ENCODE measurements at regions not wholly inside any gene's neighbourhood (a gene's known extent, or its start where the extent isn't known, plus 50 kb on each side); places are given as distances from the start of the nearest gene placed in this dataset.

- no peak for DNase-seq
Measured at GRCh38 chr1:56218023-56218422, 361.3 kb downstream of the PLPP3 start.

GRCh38 chr1:56216218-56216617 lies 363.1 kb downstream of the PLPP3 start:
- DNase-seq, result peak; percentile 58

DNA sequence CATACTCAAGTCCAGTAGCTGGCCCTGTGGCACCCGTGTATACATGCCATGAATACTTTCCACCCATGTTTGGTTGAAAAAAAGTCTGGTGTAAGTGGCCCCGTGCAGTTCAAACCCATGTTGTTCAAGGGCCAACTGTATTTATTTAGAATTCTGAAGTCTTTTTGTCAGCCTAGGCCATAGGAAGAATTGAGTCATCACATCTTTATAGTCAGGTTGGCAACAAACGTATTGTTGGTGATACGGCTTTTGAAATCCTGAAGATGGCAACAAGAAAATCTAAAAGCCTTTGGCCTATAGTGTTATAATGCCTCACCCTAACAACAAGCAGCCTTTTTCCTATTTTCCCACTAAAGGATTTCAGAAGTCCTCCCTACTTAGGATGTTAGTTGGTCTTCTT lies 363.6 kb downstream of the PLPP3 start:
- no peak for DNase-seq

- no peak for DNase-seq
Measured at GRCh38 chr1:56215086-56215485, 364.3 kb downstream of the PLPP3 start.

- no peak for DNase-seq
Measured at GRCh38 chr1:56213068-56213467, 366.3 kb downstream of the PLPP3 start.

DNA sequence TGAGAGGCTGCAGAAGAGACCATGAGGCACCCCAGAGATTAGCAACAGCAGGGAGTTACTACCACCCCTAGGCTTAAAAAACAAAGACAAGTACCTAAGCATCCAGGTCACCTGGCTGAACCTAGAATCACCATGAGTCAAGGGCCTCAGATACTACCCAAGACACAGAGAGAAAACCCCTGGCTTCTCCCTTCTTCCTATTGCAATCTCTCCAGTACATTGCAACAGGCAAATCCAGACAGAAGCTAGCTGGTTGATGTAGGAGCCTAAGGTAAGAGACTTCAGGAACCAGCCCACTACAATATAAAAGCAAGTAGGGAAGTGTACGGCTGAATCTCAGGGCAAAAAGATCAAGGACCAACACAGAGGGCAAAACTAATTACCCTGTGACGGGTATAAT lies 367.2 kb downstream of the PLPP3 start:
- DNase-seq, result no peak

- no peak for DNase-seq
Measured at GRCh38 chr1:56206391-56206790, 373.0 kb downstream of the PLPP3 start.

DNA sequence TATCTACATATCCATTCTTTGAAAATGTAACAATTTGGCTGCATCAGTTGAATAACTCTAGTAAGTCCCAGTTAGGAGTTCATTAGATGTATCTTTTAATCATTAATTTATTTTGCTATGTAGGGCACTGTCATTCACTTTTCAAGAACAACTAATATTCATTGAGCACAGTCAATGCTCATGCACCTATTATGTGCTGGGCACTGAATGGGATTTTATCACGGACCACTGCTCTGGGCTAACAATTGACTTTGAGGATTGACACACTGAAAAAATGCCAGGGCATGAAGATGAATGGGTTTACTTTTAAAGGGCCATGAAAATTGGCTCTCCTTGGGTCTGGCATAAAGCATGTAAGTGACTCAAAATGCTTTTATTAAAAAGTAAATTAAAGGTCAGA lies 375.2 kb downstream of the PLPP3 start:
- no peak for DNase-seq

DNA sequence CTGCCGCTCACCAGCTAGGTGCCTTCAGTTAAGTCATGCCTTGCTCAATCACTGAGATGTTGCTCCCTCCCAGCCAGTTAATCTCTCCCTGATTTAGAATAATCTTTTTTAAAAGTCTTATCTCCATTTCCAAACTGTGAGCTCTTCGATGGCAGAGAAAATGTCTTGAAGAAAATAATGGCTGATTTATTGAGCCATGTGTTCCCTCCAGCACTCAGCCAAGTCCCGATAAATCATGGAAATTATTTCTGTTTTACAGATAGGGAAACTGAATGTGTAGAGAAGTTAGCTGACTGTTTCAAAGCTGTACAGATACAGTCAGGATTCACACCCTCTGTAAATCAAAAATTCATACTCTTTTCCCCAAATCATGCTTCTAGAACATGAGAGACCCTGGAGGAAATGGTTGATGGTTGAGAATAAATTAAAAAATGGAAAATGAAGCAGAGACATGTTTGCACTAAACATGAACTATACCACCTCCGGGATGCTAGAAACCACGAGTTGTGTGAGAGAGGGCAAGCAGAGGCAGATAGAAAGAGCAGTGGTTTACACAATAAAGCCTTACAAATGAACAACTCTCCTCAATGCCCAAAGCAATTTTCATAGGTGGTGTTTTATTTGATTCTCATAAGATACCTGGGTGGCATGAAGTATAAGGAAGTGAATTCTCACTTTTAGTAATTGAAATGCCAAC lies 376.4 kb downstream of the PLPP3 start:
- DNase-seq, result no peak

DNA sequence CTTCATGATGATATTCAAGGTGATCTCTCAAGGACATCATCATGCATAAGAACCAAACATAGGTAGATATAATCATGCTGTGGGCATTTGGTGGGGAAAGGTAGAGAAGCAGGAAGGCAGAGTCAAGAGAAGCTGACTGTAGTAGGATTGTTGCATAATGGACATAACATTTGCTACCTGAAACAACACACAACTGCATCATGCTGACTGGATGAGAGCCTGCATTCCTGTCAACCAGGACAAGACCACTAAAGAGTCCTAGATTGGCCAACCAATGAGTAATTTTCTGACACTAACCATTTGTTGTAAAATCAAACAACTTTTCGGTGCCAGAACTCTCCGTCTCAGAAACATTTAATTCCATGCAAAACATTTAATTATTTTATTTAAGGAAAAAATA lies 377.2 kb downstream of the PLPP3 start:
- DNase-seq, result no peak

- peak; percentile 42 for DNase-seq
Measured at GRCh38 chr1:56200896-56201295, 378.5 kb downstream of the PLPP3 start.

DNA sequence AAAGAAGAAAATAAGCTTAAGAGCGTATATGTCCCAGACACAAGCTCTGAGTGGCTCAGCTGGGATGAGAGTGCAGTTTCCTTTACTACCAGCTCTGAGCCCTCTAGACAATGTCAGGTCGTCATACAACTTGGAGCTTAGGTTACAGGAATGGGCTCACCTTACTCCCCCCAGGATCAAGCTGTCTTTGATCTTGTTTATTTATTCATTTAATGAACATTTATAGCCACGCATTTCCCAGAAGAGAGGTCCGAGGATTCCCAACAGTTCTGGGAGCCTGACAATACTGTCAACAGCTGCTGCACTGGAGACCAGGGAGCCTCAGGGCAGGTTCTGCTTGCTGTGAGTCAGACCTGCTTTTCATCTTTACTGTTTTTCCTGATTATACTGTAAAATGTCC lies 378.9 kb downstream of the PLPP3 start:
- DNase-seq, result peak; percentile 71

GRCh38 chr1:56199956-56200355 lies 379.4 kb downstream of the PLPP3 start:
- no peak for DNase-seq

GRCh38 chr1:56199061-56199460 lies 380.3 kb downstream of the PLPP3 start:
- no peak for DNase-seq

- DNase-seq, result no peak
Measured at GRCh38 chr1:56197946-56198345, 381.4 kb downstream of the PLPP3 start.

GRCh38 chr1:56196839-56197238 lies 382.5 kb downstream of the PLPP3 start:
- no peak for DNase-seq

DNA sequence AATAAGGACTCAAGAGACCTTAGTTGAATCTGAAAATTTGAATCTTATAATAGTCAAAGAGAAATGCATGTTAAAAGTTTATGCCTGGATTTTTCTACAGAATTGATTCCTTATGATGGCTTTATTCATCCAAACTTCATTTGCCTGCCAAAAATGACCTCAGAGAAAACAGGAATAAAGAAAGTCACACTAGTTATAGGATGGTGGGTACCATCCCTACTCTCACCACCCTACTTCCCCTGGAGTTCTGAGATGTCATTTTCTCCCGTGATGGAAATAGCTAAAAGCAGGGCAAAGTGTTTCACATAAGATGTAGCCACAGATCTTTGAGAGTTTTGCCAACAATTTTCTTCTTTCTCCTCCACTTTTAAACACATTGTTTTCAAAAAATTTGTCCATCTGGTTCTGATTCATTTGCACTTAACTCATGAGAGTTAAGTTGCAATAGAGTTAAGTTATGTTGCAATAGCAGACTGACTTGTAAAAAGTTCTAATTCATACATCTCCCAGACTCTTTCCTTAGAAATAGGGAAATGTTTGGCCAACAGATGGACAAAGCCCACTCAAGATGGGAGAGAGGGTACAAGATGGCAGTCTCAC lies 384.6 kb downstream of the PLPP3 start:
- DNase-seq, result peak; percentile 66

GRCh38 chr1:56193656-56194055 lies 385.7 kb downstream of the PLPP3 start:
- DNase-seq, result no peak

DNA sequence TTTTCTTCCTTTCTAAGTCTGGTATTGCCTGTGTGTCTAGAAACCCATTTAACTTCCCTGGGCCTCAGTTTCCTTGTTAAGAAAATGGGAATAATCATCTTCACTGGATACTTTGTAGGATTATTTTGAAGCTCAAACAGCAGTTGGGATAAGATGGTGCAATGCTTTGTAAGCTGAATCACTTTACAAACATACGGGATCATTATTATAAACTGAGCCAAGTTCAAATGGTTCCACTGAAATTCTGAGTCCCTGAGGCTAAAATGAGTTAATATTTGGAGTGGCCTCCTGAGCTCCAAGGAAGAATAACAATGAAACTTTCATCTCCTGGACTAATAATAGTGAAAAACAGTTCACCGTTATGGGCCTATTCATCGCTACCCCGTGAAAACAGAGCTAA lies 388.0 kb downstream of the PLPP3 start:
- no peak for DNase-seq

GRCh38 chr1:56190806-56191365 lies 388.5 kb downstream of the PLPP3 start:
- no peak for DNase-seq

- DNase-seq, result no peak
Measured at GRCh38 chr1:56189946-56190805, 389.2 kb downstream of the PLPP3 start.

DNA sequence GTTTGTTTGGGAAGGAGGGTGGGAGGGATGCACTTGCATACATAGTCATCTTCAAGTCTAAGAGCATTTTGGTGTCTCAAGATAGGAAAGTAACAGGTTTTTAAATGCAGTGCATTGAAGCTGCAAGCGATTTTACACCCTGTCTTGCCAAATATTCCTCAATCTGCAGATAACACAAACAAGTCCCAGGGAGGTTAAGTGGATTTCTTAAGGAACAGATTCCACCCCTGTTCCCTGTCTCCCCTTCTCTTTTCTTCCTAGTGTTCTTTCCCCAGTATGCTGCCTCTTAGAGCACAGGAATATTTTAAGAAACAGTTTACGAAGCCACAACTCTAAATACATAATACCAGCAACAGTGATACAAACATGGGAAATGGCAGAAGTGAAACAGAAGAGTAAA lies 389.9 kb downstream of the PLPP3 start:
- DNase-seq, result no peak

- DNase-seq, result no peak
Measured at GRCh38 chr1:56188855-56189254, 390.5 kb downstream of the PLPP3 start.
